Smooth muscle cell (in vitro differentiated cells): ENCODE measurements at regions not wholly inside any gene's neighbourhood (a gene's known extent, or its start where the extent isn't known, plus 50 kb on each side); places are given as distances from the start of the nearest gene placed in this dataset.

Experiments
- DNase-seq: peaks from one replicate; lab custom pipeline; 2025; ENCODE audit not compliant: unreplicated experiment; lab: John Stamatoyannopoulos, UW
- H2AFZ ChIP-seq: fragments of 200-600 bp; sonication (generic); 2 replicates; pipeline ENCODE4 v1.6.0; 2016; ENCODE audit warnings: antibody characterized with exemption, low read depth, mild to moderate bottlenecking
- H3F3A ChIP-seq: fragments of 200-600 bp; sonication (generic); 2 replicates; pipeline ENCODE4 v1.6.0; 2017; ENCODE audit warnings: antibody characterized with exemption, low read depth
- H3K27ac ChIP-seq: fragments of 200-600 bp; sonication (generic); 2 replicates; pipeline ENCODE4 v1.5.1; 2016; ENCODE audit warnings: low read depth, mild to moderate bottlenecking
- H3K27me3 ChIP-seq: fragments of 200-600 bp; sonication (generic); 2 replicates; pipeline ENCODE4 v1.6.1; 2016; ENCODE audit warnings: low read depth, mild to moderate bottlenecking
- H3K36me3 ChIP-seq: fragments of 200-600 bp; sonication (generic); 2 replicates; pipeline ENCODE4 v1.5.1; 2016; ENCODE audit warnings: low read depth
- H3K4me1 ChIP-seq: fragments of 200-600 bp; sonication (generic); 2 replicates; pipeline ENCODE4 v1.5.1; 2016; ENCODE audit warnings: low read depth
- H3K4me2 ChIP-seq: fragments of 200-600 bp; sonication (generic); 2 replicates; pipeline ENCODE4 v1.6.0; 2016; ENCODE audit warnings: mild to moderate bottlenecking
- H3K4me3 ChIP-seq: fragments of 200-600 bp; sonication (generic); 2 replicates; pipeline ENCODE4 v1.5.1; 2016; ENCODE audit warnings: mild to moderate bottlenecking
- H3K79me2 ChIP-seq: fragments of 200-600 bp; sonication (generic); 2 replicates; pipeline ENCODE4 v1.6.0; 2016; ENCODE audit warnings: low read depth, mild to moderate bottlenecking
- H3K9ac ChIP-seq: fragments of 200-600 bp; sonication (generic); 2 replicates; pipeline ENCODE4 v1.6.0; 2016; ENCODE audit warnings: low read depth
- H3K9me3 ChIP-seq: fragments of 200-600 bp; sonication (generic); replicated peaks from 2 replicates; pipeline ENCODE4 v1.5.1; 2016; ENCODE audit warnings: low read depth
- H4K20me1 ChIP-seq: fragments of 200-600 bp; sonication (generic); 2 replicates; pipeline ENCODE4 v1.6.0; 2016; ENCODE audit warnings: low read depth
- CTCF ChIP-seq: fragments of 200-600 bp; sonication (generic); IDR thresholded peaks from 2 replicates; pipeline ENCODE4 v1.5.1; 2017; ENCODE audit warnings: borderline replicate concordance, mild to moderate bottlenecking, antibody characterized with exemption; ENCODE audit not compliant: insufficient read depth, poor library complexity, severe bottlenecking
- WGBS: methylation state at CpG from one replicate; pipeline ENCODE4 v1.1.7; 2016; ENCODE audit warnings: low lambda C conversion rate; 5-methylcytosine and 5-hydroxymethylcytosine counted together

- DNase-seq = no peak
- no peak overlapping the region for H3K4me2 ChIP-seq
- H3F3A ChIP-seq = no peaks in the 10 kb centered on the region
- no peaks in the 10 kb centered on the region for H3K79me2 ChIP-seq
- H3K9ac ChIP-seq = no peak overlapping the region
- no peak for TF ChIP-seq CTCF
- H3K4me1 ChIP-seq = no peaks in the 10 kb centered on the region
- H3K9me3 ChIP-seq = no peaks in the 10 kb centered on the region
- H3K36me3 ChIP-seq = no peaks in the 10 kb centered on the region
- WGBS = 97% methylated on average over 2 of the region's 2 CpGs
- H3K27ac ChIP-seq = no peak overlapping the region
- no peaks in the 10 kb centered on the region for H3K27me3 ChIP-seq
- H3K4me3 ChIP-seq = no peak overlapping the region
- no peaks in the 10 kb centered on the region for H4K20me1 ChIP-seq
- no peak overlapping the region for H2AFZ ChIP-seq
These were observed 307.0 kb upstream of the DPPA4 start for GRCh38 chr3:109644332-109644731.

- no peak for TF ChIP-seq CTCF
- Histone ChIP-seq H3K79me2 (no peaks in the 10 kb centered on the region), H3K36me3 (no peaks in the 10 kb centered on the region), H3F3A (no peaks in the 10 kb centered on the region), H3K4me3 (no peak overlapping the region), H3K27me3 (no peaks in the 10 kb centered on the region), H3K4me2 (no peak overlapping the region), H3K4me1 (no peaks in the 10 kb centered on the region), H4K20me1 (no peaks in the 10 kb centered on the region), H3K27ac (no peak overlapping the region), H3K9ac (no peak overlapping the region), H2AFZ (no peak overlapping the region), H3K9me3 (no peaks in the 10 kb centered on the region)
- WGBS = 89% methylated on average over 3 of the region's 3 CpGs
- DNase-seq = no peak
These were observed 307.4 kb upstream of the DPPA4 start for GRCh38 chr3:109644746-109645145.

- no peak overlapping the region for H3K27ac ChIP-seq
- H3K9ac ChIP-seq = no peak overlapping the region
- H3K4me2 ChIP-seq = no peak overlapping the region
- H3K36me3 ChIP-seq = no peaks in the 10 kb centered on the region
- no peak for TF ChIP-seq CTCF
- no peaks in the 10 kb centered on the region for H3K79me2 ChIP-seq
- no peak overlapping the region for H2AFZ ChIP-seq
- no peak overlapping the region for H3K4me3 ChIP-seq
- 69% methylated on average over 6 of the region's 6 CpGs for WGBS
- no peak for DNase-seq
- H3K4me1 ChIP-seq = no peaks in the 10 kb centered on the region
- H4K20me1 ChIP-seq = no peaks in the 10 kb centered on the region
- H3K9me3 ChIP-seq = no peaks in the 10 kb centered on the region
- no peaks in the 10 kb centered on the region for H3F3A ChIP-seq
- no peaks in the 10 kb centered on the region for H3K27me3 ChIP-seq
These were observed 310.7 kb upstream of the DPPA4 start for GRCh38 chr3:109648027-109648426.

GRCh38 chr3:109656225-109656624, 318.9 kb upstream of the DPPA4 start:
- no peak for TF ChIP-seq CTCF
- H3K4me3 ChIP-seq = no peak overlapping the region
- no peak for DNase-seq

More at GRCh38 chr3:109656225-109656624, 318.9 kb upstream of the DPPA4 start:
- Histone ChIP-seq H3F3A (no peaks in the 10 kb centered on the region), H3K79me2 (no peaks in the 10 kb centered on the region), H3K36me3 (no peaks in the 10 kb centered on the region), H3K4me1 (no peaks in the 10 kb centered on the region), H3K9ac (no peak overlapping the region), H4K20me1 (no peaks in the 10 kb centered on the region), H3K9me3 (no peaks in the 10 kb centered on the region), H3K27ac (no peak overlapping the region), H2AFZ (no peak overlapping the region), H3K27me3 (no peaks in the 10 kb centered on the region), H3K4me2 (no peak overlapping the region)
